GM20000 (cell line): ENCODE measurements at regions not wholly inside any gene's neighbourhood (a gene's known extent, or its start where the extent isn't known, plus 50 kb on each side); places are given as distances from the start of the nearest gene placed in this dataset.
"Not testable (repeated sequence)": the region's sequence is repeated elsewhere in the genome, so short reads cannot be mapped to it uniquely, and the experiment has no call there.

Experiments used
- DNase-seq: peaks from one replicate; pipeline ENCODE4 v3.0.0; 2012; ENCODE audit warnings: low spot score
- CTCF ChIP-seq: IDR thresholded peaks from 2 replicates; pipeline ENCODE4 v1.5.1; 2012; ENCODE audit warnings: mild to moderate bottlenecking, control low read depth; ENCODE audit errors: extremely low read depth, missing control alignments

DNA sequence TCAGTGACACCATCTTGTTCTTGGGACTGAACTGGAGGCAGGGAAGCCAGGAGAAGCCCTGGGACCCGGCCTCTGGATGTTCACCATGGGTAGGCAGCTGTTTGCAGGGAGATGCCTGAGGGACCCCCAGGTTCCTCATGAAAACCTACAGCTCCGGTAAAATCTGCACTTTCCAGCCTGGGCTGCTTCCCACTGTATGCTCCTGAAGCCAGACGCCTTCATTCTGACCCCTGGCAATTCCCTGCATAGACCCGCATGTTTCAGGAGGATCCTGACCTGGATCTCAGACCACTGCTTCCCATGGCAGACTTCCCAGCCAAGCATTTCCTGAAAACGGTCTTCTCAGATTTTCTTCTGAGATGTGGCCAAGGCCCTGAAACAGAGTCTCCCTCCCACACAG is 306.7 kb downstream of the PREX1 start:
- no peak for TF ChIP-seq CTCF

GRCh38 chr20:48516196-48516595 is 311.6 kb downstream of the PREX1 start:
- not testable (repeated sequence) for DNase-seq

More for the DNA sequence above, 306.7 kb downstream of the PREX1 start:
- DNase-seq = no peak

DNA sequence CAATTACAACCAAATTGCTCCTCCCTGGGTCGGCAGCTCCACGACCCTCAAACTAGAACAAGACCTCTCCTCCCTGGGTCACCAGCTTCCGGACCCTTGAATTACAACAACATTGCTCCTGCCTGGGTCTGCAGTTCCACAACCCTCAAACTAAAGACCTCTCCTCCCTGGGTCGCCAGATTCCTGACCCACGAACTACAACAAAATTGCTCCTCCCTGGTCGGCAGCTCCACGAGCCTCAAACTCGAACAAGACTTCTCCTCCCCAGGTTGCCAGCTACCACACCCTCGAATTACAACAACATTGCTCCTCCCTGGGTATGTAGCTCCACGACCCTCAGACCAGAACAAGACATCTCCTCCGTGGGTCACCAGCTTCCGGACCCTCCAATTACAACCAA is 313.2 kb downstream of the PREX1 start:
- DNase-seq = not testable (repeated sequence)

DNA sequence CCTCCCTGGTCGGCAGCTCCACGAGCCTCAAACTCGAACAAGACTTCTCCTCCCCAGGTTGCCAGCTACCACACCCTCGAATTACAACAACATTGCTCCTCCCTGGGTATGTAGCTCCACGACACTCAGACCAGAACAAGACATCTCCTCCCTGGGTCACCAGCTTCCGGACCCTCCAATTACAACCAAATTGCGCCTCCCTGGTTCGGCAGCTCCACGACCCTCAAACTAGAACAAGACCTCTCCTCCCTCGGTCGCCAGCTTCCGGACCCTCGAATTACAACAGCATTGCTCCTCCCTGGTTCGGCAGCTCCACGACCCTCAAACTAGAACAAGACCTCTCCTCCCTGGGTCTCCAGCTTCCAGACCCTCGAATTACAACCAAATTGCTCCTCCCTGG is 315.3 kb downstream of the PREX1 start:
- DNase-seq = not testable (repeated sequence)

DNA sequence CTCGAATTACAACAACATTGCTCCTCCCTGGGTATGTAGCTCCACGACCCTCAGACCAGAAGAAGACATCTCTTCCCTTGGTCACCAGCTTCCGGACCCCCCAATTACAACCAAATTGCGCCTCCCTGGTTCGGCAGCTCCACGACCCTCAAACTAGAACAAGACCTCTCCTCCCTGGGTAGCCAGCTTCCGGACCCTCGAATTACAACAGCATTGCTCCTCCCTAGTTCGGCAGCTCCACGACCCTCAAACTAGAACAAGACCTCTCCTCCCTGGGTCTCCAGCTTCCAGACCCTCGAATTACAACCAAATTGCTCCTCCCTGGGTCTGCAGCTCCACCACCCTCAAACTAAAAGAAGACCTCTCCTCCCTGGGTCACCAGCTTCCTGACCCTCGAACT is 322.7 kb downstream of the PREX1 start:
- not testable (repeated sequence) for DNase-seq

GRCh38 chr20:48503166-48503815 is 324.5 kb downstream of the PREX1 start:
- DNase-seq = no peak
- no peak for TF ChIP-seq CTCF

GRCh38 chr20:48502758-48503157 is 325.0 kb downstream of the PREX1 start:
- no peak for TF ChIP-seq CTCF
- DNase-seq = no peak

- TF ChIP-seq CTCF = no peak
- DNase-seq = no peak
These were observed 325.8 kb downstream of the PREX1 start for GRCh38 chr20:48502016-48502415.

DNA sequence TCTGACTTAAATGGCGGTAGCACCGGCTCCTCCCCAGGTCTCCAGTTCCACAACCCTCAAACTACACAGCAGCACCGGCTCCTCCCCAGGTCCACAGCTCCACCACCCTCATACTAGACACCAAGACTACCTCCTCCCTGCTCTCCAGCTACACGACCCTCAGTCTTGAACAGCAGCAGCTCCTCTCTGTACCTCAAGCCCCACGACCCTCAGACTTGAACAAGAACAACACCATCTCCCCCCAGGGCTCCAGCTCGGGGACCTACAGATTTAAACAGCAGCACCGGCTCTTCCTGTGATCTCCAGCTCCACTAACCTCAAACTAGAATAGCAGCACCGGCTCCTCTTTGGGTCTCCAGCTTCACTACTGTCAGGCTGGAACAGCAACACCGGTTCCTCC is 326.9 kb downstream of the PREX1 start:
- DNase-seq = not testable (repeated sequence)

DNA sequence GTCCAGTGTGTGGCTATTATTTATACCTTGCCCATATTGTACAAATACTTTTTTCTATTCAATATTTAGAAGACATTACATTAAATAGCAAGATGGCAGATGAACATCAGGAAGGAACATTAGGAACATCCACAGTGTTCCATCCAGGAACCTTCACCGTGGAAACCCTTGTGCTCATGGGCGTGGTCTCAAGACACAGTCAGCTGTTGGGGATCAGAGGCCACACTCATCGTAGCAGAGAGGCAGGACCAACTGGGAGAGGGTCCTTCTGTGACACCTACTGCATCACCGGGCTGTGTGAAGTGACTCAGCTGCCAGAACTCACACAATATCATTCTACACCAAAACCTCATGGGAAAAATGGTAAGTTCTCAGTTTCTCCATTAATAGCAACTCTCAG is 328.9 kb downstream of the PREX1 start:
- not testable (repeated sequence) for DNase-seq

DNA sequence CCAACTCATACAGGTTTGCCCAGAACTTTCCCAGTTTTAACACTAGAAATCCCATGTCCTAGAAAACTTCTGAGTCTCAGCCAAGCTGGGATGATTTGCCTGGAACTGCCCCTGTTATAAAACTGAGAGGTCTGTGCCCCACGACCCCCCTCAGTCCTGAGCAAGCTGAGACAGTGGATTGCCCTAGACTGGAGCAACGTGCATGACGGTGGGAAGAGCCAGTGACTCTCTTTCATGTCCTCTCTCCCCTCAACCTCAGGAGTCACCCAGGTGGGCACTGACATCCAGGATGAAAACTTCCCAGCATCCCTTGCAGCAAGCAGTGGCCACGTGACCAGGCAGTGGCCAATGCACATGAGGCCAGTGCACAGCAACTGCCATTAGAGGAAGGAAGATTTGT is 329.7 kb downstream of the PREX1 start:
- not testable (repeated sequence) for DNase-seq

- no peak for TF ChIP-seq CTCF
- DNase-seq = no peak
These were observed 333.8 kb downstream of the PREX1 start for GRCh38 chr20:48493966-48494365.

DNA sequence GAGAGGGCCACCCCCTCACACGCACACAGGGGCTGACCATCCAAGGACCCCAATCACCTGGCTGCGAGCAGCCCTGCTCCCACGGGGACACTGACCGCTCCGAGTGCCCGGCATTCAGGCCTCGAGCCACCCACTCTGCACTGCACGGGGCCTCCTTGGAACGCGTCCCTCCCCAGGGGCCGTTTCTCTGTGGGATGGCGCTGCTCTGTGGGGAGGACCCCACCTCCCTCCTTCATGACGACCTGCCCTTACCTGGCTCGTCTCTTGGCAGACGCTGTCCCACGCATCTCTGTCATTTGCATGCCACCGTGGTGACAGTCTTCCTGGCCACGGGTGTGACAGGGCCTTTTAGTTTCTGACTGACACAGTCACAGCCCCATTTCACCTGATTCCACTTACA is 334.5 kb downstream of the PREX1 start:
- DNase-seq = not testable (repeated sequence)
